Liver (tissue), 7 donors: ENCODE measurements at regions not wholly inside any gene's neighbourhood (a gene's known extent, or its start where the extent isn't known, plus 50 kb on each side); places are given as distances from the start of the nearest gene placed in this dataset.

ENCODE experiments used
- DNase-seq: peaks from one replicate; pipeline ENCODE4 v3.0.0-alpha.2; 2017; ENCODE audit warnings: low spot score
- H3K27ac ChIP-seq, 2 donors: one replicate each; pipeline ENCODE4 v1.7.0; 2013; ENCODE audit warnings: inconsistent platforms in 2 of 2, low read length in 2 of 2, control low read depth in 1 of 2, low read depth in 1 of 2, mild to moderate bottlenecking in 1 of 2
- H3K27me3 ChIP-seq, 4 donors: one replicate each; pipeline versions ENCODE4 v1.6.1 to v1.7.0; 2013; ENCODE audit warnings: low read length in 3 of 4, inconsistent platforms in 1 of 4, mild to moderate bottlenecking in 1 of 4, moderate library complexity in 1 of 4; ENCODE audit not compliant: control insufficient read depth in 4 of 4, insufficient read depth in 4 of 4
- H3K36me3 ChIP-seq, 4 donors: one replicate each; pipeline versions ENCODE4 v1.6.1 to v1.7.0; 2013; ENCODE audit warnings: low read length in 3 of 4, mild to moderate bottlenecking in 3 of 4, low read depth in 1 of 4, moderate library complexity in 1 of 4; ENCODE audit not compliant: control insufficient read depth in 4 of 4, insufficient read depth in 3 of 4
- H3K4me1 ChIP-seq, 4 donors: one replicate each; pipeline versions ENCODE4 v1.6.1 to v1.7.0; 2013; ENCODE audit warnings: low read length in 3 of 4, mild to moderate bottlenecking in 3 of 4, moderate library complexity in 1 of 4; ENCODE audit not compliant: control insufficient read depth in 4 of 4, insufficient read depth in 4 of 4
- H3K4me3 ChIP-seq, 3 donors: one replicate each; pipeline versions ENCODE4 v1.6.1 to v1.7.0; 2013; ENCODE audit warnings: low read length in 3 of 3, control low read depth in 1 of 3, low read depth in 1 of 3, mild to moderate bottlenecking in 1 of 3
- H3K9ac ChIP-seq, 2 donors: one replicate each; pipeline ENCODE4 v1.7.0; 2013; ENCODE audit warnings: low read length in 2 of 2, mild to moderate bottlenecking in 2 of 2, moderate library complexity in 2 of 2, control low read depth in 1 of 2, low read depth in 1 of 2
- H3K9me3 ChIP-seq, 4 donors: one replicate each; pipeline versions ENCODE4 v1.6.1 to v1.7.0; 2013; ENCODE audit warnings: low read length in 3 of 4; ENCODE audit not compliant: control insufficient read depth in 4 of 4
- EGR1 ChIP-seq, 2 donors: IDR thresholded peaks; 2 replicates each; pipeline ENCODE4 v1.6.1; 2016 to 2018; ENCODE audit warnings: antibody characterized with exemption in 2 of 2, low read depth in 2 of 2
- FOXA1 ChIP-seq: IDR thresholded peaks from 2 replicates; pipeline ENCODE4 v1.6.1; 2016; ENCODE audit warnings: antibody characterized with exemption
- FOXA2 ChIP-seq: IDR thresholded peaks from 2 replicates; pipeline ENCODE4 v1.6.1; 2016; ENCODE audit warnings: antibody characterized with exemption
- GABPA ChIP-seq, 2 donors: IDR thresholded peaks in 1 of 2; conservative IDR thresholded peaks in 1 of 2; 2 replicates each; pipeline ENCODE4 v1.6.1; 2016; ENCODE audit warnings: antibody characterized with exemption in 2 of 2, mild to moderate bottlenecking in 1 of 2, moderate library complexity in 1 of 2
- HNF4A ChIP-seq, 2 donors: conservative IDR thresholded peaks; 2 replicates each; pipeline ENCODE4 v1.6.1; 2016; ENCODE audit warnings: antibody characterized with exemption in 2 of 2, mild to moderate bottlenecking in 2 of 2
- HNF4G ChIP-seq: IDR thresholded peaks from 2 replicates; pipeline ENCODE4 v1.6.1; 2016; ENCODE audit warnings: antibody characterized with exemption
- MAX ChIP-seq: IDR thresholded peaks from 2 replicates; pipeline ENCODE4 v1.6.1; 2016; ENCODE audit warnings: antibody characterized with exemption
- NR2F2 ChIP-seq: IDR thresholded peaks from 2 replicates; pipeline ENCODE4 v1.6.1; 2016; ENCODE audit warnings: antibody characterized with exemption
- RXRA ChIP-seq, 2 donors: IDR thresholded peaks; 2 replicates each; pipeline ENCODE4 v1.6.1; 2017 to 2018; ENCODE audit warnings: antibody characterized with exemption in 2 of 2, mild to moderate bottlenecking in 1 of 2
- SP1 ChIP-seq: IDR thresholded peaks from 2 replicates; pipeline ENCODE4 v1.6.1; 2018; ENCODE audit warnings: antibody characterized with exemption, mild to moderate bottlenecking
- ZBTB33 ChIP-seq: IDR thresholded peaks from 2 replicates; pipeline ENCODE4 v1.6.1; 2016; ENCODE audit warnings: antibody characterized with exemption
- WGBS: extraction: QIAGEN DNeasy Blood & Tissue Kit; methylation state at CpG from one replicate; pipeline ENCODE4 v1.1.7; 2013; 5-methylcytosine and 5-hydroxymethylcytosine counted together
- TF ChIP-seq, protein P1 (sequence below): IDR thresholded peaks from 2 replicates; pipeline ENCODE4 v1.6.1; 2016; ENCODE audit warnings: antibody characterized with exemption, mild to moderate bottlenecking
- TF ChIP-seq, protein P2 (sequence below): IDR thresholded peaks from 2 replicates; pipeline ENCODE4 v1.6.1; 2016; ENCODE audit warnings: antibody characterized with exemption
- donor health status: healthy.
- donor health status: healthy.
- donor health status: healthy.
- donor health status: healthy.

GRCh38 chr3:156030723-156031122 is 89.7 kb upstream of the KCNAB1 start:
- Histone ChIP-seq H3K36me3 (no peaks in the 10 kb centered on the region), H3K9me3 (no peaks in the 10 kb centered on the region), H3K4me1 (no peaks in the 10 kb centered on the region), H3K4me3 (no peak overlapping the region), H3K27ac (no peak overlapping the region), H3K9ac (no peak overlapping the region), H3K27me3 (peaks cover 0 to 8% (median 0%) of the 10 kb centered on the region in 4 donors)
- DNase-seq, result no peak
- 89% methylated on average over 4 of the region's 4 CpGs for WGBS
- TF ChIP-seq ZBTB33 (no peak), FOXA1 (no peak), EGR1 (IDR thresholded peaks at IDR 0.05; ENCODE audit: low read depth in 2 of 2) (no peak), MAX (no peak), RXRA (IDR thresholded peaks at IDR 0.05) (no peak), GABPA (IDR thresholded peaks at IDR 0.05 in 1 of 2, conservative IDR thresholded peaks at IDR 0.05 in 1 of 2) (no peak)

DNA sequence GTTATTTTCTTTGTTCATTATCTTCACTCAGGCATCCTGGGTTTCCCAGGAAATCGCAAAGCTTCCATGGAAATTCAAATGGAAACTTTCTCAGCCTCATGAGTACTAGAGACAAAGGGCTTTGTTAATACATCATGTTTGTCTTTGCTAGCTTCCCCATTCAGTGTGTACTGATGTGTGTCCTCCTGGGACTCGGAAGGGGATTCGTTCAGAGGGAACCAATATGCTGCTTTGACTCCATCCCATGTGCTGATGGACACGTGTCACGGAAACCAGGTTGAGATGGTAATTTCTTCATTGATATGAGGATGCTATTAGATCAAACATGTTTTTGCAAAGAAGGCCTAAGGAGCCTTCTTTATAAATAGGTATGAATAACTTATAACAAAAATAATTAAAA is 87.0 kb upstream of the KCNAB1 start:
- Histone ChIP-seq H3K27me3 (peaks cover 0 to 2% (median 0%) of the 10 kb centered on the region in 4 donors), H3K4me3 (no peak overlapping the region), H3K9ac (no peak overlapping the region), H3K9me3 (no peaks in the 10 kb centered on the region), H3K36me3 (no peaks in the 10 kb centered on the region), H3K4me1 (no peaks in the 10 kb centered on the region), H3K27ac (no peak overlapping the region)
- DNase-seq, result no peak
- TF ChIP-seq, protein P1, sequence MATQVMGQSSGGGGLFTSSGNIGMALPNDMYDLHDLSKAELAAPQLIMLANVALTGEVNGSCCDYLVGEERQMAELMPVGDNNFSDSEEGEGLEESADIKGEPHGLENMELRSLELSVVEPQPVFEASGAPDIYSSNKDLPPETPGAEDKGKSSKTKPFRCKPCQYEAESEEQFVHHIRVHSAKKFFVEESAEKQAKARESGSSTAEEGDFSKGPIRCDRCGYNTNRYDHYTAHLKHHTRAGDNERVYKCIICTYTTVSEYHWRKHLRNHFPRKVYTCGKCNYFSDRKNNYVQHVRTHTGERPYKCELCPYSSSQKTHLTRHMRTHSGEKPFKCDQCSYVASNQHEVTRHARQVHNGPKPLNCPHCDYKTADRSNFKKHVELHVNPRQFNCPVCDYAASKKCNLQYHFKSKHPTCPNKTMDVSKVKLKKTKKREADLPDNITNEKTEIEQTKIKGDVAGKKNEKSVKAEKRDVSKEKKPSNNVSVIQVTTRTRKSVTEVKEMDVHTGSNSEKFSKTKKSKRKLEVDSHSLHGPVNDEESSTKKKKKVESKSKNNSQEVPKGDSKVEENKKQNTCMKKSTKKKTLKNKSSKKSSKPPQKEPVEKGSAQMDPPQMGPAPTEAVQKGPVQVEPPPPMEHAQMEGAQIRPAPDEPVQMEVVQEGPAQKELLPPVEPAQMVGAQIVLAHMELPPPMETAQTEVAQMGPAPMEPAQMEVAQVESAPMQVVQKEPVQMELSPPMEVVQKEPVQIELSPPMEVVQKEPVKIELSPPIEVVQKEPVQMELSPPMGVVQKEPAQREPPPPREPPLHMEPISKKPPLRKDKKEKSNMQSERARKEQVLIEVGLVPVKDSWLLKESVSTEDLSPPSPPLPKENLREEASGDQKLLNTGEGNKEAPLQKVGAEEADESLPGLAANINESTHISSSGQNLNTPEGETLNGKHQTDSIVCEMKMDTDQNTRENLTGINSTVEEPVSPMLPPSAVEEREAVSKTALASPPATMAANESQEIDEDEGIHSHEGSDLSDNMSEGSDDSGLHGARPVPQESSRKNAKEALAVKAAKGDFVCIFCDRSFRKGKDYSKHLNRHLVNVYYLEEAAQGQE, result no peak
- TF ChIP-seq GABPA (IDR thresholded peaks at IDR 0.05 in 1 of 2, conservative IDR thresholded peaks at IDR 0.05 in 1 of 2), result no peak
- TF ChIP-seq NR2F2, result no peak
- TF ChIP-seq ZBTB33, result no peak
- no peak for TF ChIP-seq EGR1 (IDR thresholded peaks at IDR 0.05; ENCODE audit: low read depth in 2 of 2)
- TF ChIP-seq FOXA2, result no peak
- TF ChIP-seq HNF4A (conservative IDR thresholded peaks at IDR 0.05), result no peak
- TF ChIP-seq RXRA (IDR thresholded peaks at IDR 0.05), result no peak
- no peak for TF ChIP-seq HNF4G
- TF ChIP-seq, protein P2, sequence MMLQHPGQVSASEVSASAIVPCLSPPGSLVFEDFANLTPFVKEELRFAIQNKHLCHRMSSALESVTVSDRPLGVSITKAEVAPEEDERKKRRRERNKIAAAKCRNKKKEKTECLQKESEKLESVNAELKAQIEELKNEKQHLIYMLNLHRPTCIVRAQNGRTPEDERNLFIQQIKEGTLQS, result no peak
- no peak for TF ChIP-seq SP1
- WGBS, result 85% methylated on average over 5 of the region's 5 CpGs
